K562 (cell line): ENCODE measurements at regions not wholly inside any gene's neighbourhood (a gene's known extent, or its start where the extent isn't known, plus 50 kb on each side); places are given as distances from the start of the nearest gene placed in this dataset.

ENCODE experiments used
- ATAC-seq: fragments of 200-7000 bp; cut with Tn5 transposase; 3 replicates; pipeline ENCODE4 v1.9.1; 2020; ENCODE audit warnings: moderate library complexity
- BruUV-seq: library from RNA; stranded (reverse); fragments of 400-500 nt; replicated peaks from 2 replicates; lab custom pipeline; 2021; lab: Mats Ljungman, UMichigan
- CTCF ChIA-PET: fragments of 300-600 bp; formaldehyde crosslinking; extraction: SDS; loops from one replicate; lab custom pipeline; 2021; ENCODE audit warnings: low intra/inter-chr PET ratio; lab: Yijun Ruan, JAX
- POLR2A ChIA-PET: fragments of 300-600, 350-650 bp; sonication (Branson Sonifier 250); formaldehyde crosslinking; extraction: SDS; loops from one replicate; lab custom pipeline; 2021; ENCODE audit warnings: antibody characterized with exemption, inconsistent platforms; lab: Yijun Ruan, JAX
- DNase-seq, 4 experiments: peaks; one replicate each; pipeline versions ENCODE4 v3.0.0 to v3.0.0-alpha.2; 2011 to 2018; ENCODE audit warnings: low spot score in 3 of 4, mixed read lengths in 3 of 4; ENCODE audit errors: extremely low read depth in 1 of 4
- FAIRE-seq: peaks from 2 replicates; lab custom pipeline; 2011; peaks lifted over from hg19 to GRCh38; lab: Jason Lieb, UNC
- H2AFZ ChIP-seq: 2 replicates; pipeline ENCODE4 v1.6.0; 2011; ENCODE audit warnings: low read depth, low read length, control low read depth, inconsistent platforms
- H3K27ac ChIP-seq: fragments of 200-600 bp; 3 replicates; pipeline ENCODE4 v1.8.0; 2011; ENCODE audit warnings: low read depth, mild to moderate bottlenecking, control low read depth, inconsistent platforms, low read length, moderate library complexity, mixed read lengths; ENCODE audit errors: extremely low read depth
- H3K27me3 ChIP-seq, 2 experiments: fragments of 300-600 bp in 1 of 2; 2 replicates in 1 of 2; 3 replicates in 1 of 2; pipeline versions ENCODE4 v1.6.0 to v1.8.0; 2011; ENCODE audit warnings: inconsistent platforms in 2 of 2, low read length in 2 of 2, mild to moderate bottlenecking in 1 of 2, mixed read lengths in 1 of 2, moderate library complexity in 1 of 2; ENCODE audit not compliant: control insufficient read depth in 2 of 2, insufficient read depth in 2 of 2
- H3K36me3 ChIP-seq: fragments of 300-600 bp; 3 replicates; pipeline ENCODE4 v1.8.0; 2011; ENCODE audit warnings: mild to moderate bottlenecking, low read length, inconsistent platforms; ENCODE audit not compliant: control insufficient read depth, insufficient read depth
- H3K4me1 ChIP-seq, 2 experiments: fragments of 200-600 bp in 1 of 2; replicated peaks in 1 of 2; 2 replicates in 1 of 2; 3 replicates in 1 of 2; pipeline versions ENCODE4 v1.5.1 to v1.8.0; 2011; ENCODE audit warnings: inconsistent platforms in 2 of 2, low read length in 2 of 2, mild to moderate bottlenecking in 1 of 2, mixed read lengths in 1 of 2, moderate library complexity in 1 of 2; ENCODE audit not compliant: control insufficient read depth in 2 of 2, insufficient read depth in 2 of 2
- H3K4me2 ChIP-seq: 2 replicates; pipeline ENCODE4 v1.6.1; 2011; ENCODE audit warnings: low read length, control low read depth, inconsistent platforms, mixed read lengths; ENCODE audit not compliant: insufficient read depth
- H3K4me3 ChIP-seq: fragments of 200-600 bp; sonication (generic), shearing (Covaris generic); 2 replicates; pipeline ENCODE4 v1.5.1; 2016; ENCODE audit warnings: control low read depth, inconsistent platforms
- H3K79me2 ChIP-seq: fragments of 200-600 bp; 3 replicates; pipeline ENCODE4 v1.8.0; 2011; ENCODE audit warnings: low read length, inconsistent platforms; ENCODE audit not compliant: control insufficient read depth, insufficient read depth
- H3K9ac ChIP-seq, 2 experiments: 2 replicates each; pipeline versions ENCODE4 v1.6.0 to v1.6.1; 2011; ENCODE audit warnings: low read depth in 2 of 2, low read length in 2 of 2, control low read depth in 1 of 2, inconsistent platforms in 1 of 2, mild to moderate bottlenecking in 1 of 2, mixed read lengths in 1 of 2; ENCODE audit not compliant: insufficient read depth in 1 of 2
- H3K9me1 ChIP-seq: one replicate; pipeline ENCODE4 v1.6.0; 2011; ENCODE audit warnings: inconsistent platforms, mild to moderate bottlenecking, low read length, moderate library complexity; ENCODE audit not compliant: control insufficient read depth, insufficient read depth
- H3K9me3 ChIP-seq: replicated peaks from 2 replicates; pipeline ENCODE4 v1.5.1; 2011; ENCODE audit warnings: low read depth, low read length, inconsistent platforms; ENCODE audit not compliant: control insufficient read depth, insufficient read depth
- H4K20me1 ChIP-seq: replicated peaks from 2 replicates; pipeline ENCODE4 v1.6.1; 2011; ENCODE audit warnings: low read length, inconsistent platforms, mixed read lengths; ENCODE audit not compliant: control insufficient read depth, insufficient read depth
- AFF1 ChIP-seq, 2 experiments: fragments of 450-650 bp; IDR thresholded peaks; 2 replicates each; pipeline ENCODE4 v1.6.1; 2018; ENCODE audit warnings: mild to moderate bottlenecking in 2 of 2, low read depth in 1 of 2; ENCODE audit not compliant: partially characterized antibody in 2 of 2
- CAMTA2 ChIP-seq: fragments of 250-450 bp; sonication (Bioruptor Pico); conservative IDR thresholded peaks from 2 replicates; pipeline ENCODE4 v1.5.1; 2022
- HIVEP1 ChIP-seq: fragments of 250-450 bp; sonication (Bioruptor Pico); IDR thresholded peaks from 2 replicates; pipeline ENCODE4 v1.4.0; 2020; ENCODE audit warnings: mild to moderate bottlenecking
- IRF1 ChIP-seq: sonication (generic); formaldehyde crosslinking; IDR thresholded peaks from 2 replicates; pipeline ENCODE4 v1.8.0; 2022; ENCODE audit warnings: missing genetic modification reagents, mild to moderate bottlenecking, borderline replicate concordance
- MEF2A ChIP-seq: IDR thresholded peaks from 2 replicates; pipeline ENCODE4 v1.6.1; 2011; ENCODE audit warnings: low read depth, mild to moderate bottlenecking, low read length, moderate library complexity; ENCODE audit not compliant: control insufficient read depth
- RFX1 ChIP-seq: fragments of 450-650 bp; IDR thresholded peaks from 2 replicates; pipeline ENCODE4 v1.6.1; 2016; ENCODE audit warnings: mild to moderate bottlenecking, moderate library complexity
- ZNF584 ChIP-seq: fragments of 200-800 bp; sonication (Bioruptor generic); IDR thresholded peaks from 2 replicates; pipeline ENCODE4 v1.6.1; 2016; ENCODE audit warnings: low read depth, mild to moderate bottlenecking, missing genetic modification characterization, missing compliant biosample characterization
- ZNF766 ChIP-seq: fragments of 200-800 bp; sonication (Bioruptor generic); conservative IDR thresholded peaks from 2 replicates; pipeline ENCODE4 v1.6.1; 2016; ENCODE audit warnings: missing genetic modification characterization, missing compliant biosample characterization
- WGBS: fragments of 100-300 bp; shearing (Covaris generic); methylation state at CpG from one replicate; pipeline ENCODE4 v1.1.6; 2016; ENCODE audit warnings: low coverage, mixed read lengths; ENCODE audit not compliant: insufficient coverage; ENCODE audit errors: missing lambda C conversion rate; 5-methylcytosine and 5-hydroxymethylcytosine counted together
- in situ Hi-C: fragments of 300-500 bp; cut with MboI; formaldehyde crosslinking; loops from 4 replicates; pipeline ENCODE4 v1.15.0; 2018; ENCODE audit warnings: inconsistent platforms, mixed read lengths
- intact Hi-C: fragments of 100-400 bp; cut with micrococcal nuclease; formaldehyde crosslinking; loops from 2 replicates; pipeline ENCODE4 v1.14.2; 2022
- TF ChIP-seq, protein P1 (sequence below): sonication (generic); formaldehyde crosslinking; IDR thresholded peaks from 2 replicates; pipeline ENCODE4 v1.8.1; 2023; ENCODE audit warnings: mild to moderate bottlenecking, missing genetic modification reagents
- TF ChIP-seq, protein P2 (sequence below): fragments of 250-450 bp; sonication (Bioruptor Pico); IDR thresholded peaks from 2 replicates; pipeline ENCODE4 v1.4.0; 2020; ENCODE audit warnings: mild to moderate bottlenecking, moderate library complexity
- TF ChIP-seq, protein P3 (sequence below): fragments of 250-450 bp; sonication (Bioruptor Pico); IDR thresholded peaks from 2 replicates; pipeline ENCODE4 v1.8.0; 2022; ENCODE audit warnings: moderate library complexity, mild to moderate bottlenecking, inconsistent platforms

DNA sequence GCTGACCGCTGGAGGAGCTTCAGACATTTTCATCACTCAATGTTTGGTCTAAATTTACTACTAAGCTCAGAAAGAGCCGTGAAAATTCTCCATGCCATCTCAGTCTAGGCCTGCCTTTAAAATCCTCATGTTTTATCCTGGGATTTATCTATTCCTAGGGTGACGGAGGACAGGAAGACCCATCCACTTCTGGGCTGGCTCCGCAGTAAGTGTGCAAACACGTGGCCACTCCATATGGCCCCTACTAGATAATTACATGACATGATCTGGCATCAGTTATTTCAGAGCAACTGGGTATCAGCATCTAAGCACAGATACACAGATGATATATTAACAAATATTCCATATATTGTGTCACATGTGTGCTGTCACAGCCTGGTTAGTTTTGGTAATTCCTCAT, 77.8 kb upstream of the HS3ST4 start (continued):
- TF ChIP-seq CAMTA2 (CRISPR knock-in tag): no peak
- TF ChIP-seq ZNF766 (CRISPR knock-in tag): no peak
- TF ChIP-seq, protein P1, sequence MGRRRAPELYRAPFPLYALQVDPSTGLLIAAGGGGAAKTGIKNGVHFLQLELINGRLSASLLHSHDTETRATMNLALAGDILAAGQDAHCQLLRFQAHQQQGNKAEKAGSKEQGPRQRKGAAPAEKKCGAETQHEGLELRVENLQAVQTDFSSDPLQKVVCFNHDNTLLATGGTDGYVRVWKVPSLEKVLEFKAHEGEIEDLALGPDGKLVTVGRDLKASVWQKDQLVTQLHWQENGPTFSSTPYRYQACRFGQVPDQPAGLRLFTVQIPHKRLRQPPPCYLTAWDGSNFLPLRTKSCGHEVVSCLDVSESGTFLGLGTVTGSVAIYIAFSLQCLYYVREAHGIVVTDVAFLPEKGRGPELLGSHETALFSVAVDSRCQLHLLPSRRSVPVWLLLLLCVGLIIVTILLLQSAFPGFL (CRISPR knock-in tag): no peak

- H2AFZ ChIP-seq: peak overlapping the region; percentile 55; the same call in 1 of the 2 replicates
- in situ Hi-C loops: no loop called here
- peak in 2 of 4 experiments; percentile 11 to 12 for DNase-seq
- H3K27ac ChIP-seq: no peak overlapping the region
- POLR2A ChIA-PET: interaction anchor here (1.0 kb wide), 1 partner anchor 9 kb away, joined by 3 read pairs; no protein-coding TSS in a partner anchor
- no peaks in the 10 kb centered on the region for H3K9me3 ChIP-seq
- H3K27me3 ChIP-seq: no peaks in the 10 kb centered on the region; a peak in 1 of 5 replicates
- no peaks in the 10 kb centered on the region for H3K79me2 ChIP-seq
- H3K4me2 ChIP-seq: no peak overlapping the region; the same call in 1 of the 2 replicates
- FAIRE-seq: peak; percentile 11
- H3K36me3 ChIP-seq: no peaks in the 10 kb centered on the region
- CTCF ChIA-PET: no interaction called here
- intact Hi-C loops: no loop called here
- 0 out of 5 replicates have a peak, but pooled peaks cover 0 to 4% of the 10 kb centered on the region in 2 experiments for H3K4me1 ChIP-seq
- H3K9ac ChIP-seq: no peak overlapping the region
- ATAC-seq: peak; percentile 65
- H3K9me1 ChIP-seq: no peaks in the 10 kb centered on the region
- no peaks in the 10 kb centered on the region for H4K20me1 ChIP-seq
- BruUV-seq: no TSS peak
- WGBS: 6% methylated on average over 9 of the region's 9 CpGs
- H3K4me3 ChIP-seq: no peak overlapping the region
- TF ChIP-seq MEF2A (no peak), IRF1 (CRISPR knock-in tag) (no peak), RFX1 (no peak), HIVEP1 (no peak), AFF1 (IDR thresholded peaks at IDR 0.05; ENCODE audit: low read depth in 1 of 2, partially characterized antibody in 2 of 2) (no peak), ZNF584 (CRISPR knock-in tag) (no peak)
- TF ChIP-seq, protein P2, sequence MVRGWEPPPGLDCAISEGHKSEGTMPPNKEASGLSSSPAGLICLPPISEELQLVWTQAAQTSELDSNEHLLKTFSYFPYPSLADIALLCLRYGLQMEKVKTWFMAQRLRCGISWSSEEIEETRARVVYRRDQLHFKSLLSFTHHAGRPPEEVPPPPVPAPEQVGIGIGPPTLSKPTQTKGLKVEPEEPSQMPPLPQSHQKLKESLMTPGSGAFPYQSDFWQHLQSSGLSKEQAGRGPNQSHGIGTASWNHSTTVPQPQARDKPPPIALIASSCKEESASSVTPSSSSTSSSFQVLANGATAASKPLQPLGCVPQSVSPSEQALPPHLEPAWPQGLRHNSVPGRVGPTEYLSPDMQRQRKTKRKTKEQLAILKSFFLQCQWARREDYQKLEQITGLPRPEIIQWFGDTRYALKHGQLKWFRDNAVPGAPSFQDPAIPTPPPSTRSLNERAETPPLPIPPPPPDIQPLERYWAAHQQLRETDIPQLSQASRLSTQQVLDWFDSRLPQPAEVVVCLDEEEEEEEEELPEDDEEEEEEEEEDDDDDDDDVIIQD: no peak
- TF ChIP-seq, protein P3, sequence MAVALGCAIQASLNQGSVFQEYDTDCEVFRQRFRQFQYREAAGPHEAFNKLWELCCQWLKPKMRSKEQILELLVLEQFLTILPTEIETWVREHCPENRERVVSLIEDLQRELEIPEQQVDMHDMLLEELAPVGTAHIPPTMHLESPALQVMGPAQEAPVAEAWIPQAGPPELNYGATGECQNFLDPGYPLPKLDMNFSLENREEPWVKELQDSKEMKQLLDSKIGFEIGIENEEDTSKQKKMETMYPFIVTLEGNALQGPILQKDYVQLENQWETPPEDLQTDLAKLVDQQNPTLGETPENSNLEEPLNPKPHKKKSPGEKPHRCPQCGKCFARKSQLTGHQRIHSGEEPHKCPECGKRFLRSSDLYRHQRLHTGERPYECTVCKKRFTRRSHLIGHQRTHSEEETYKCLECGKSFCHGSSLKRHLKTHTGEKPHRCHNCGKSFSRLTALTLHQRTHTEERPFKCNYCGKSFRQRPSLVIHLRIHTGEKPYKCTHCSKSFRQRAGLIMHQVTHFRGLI (CRISPR knock-in tag): no peak
Observed at GRCh38 chr16:25608002-25608401, 83.8 kb upstream of the HS3ST4 start.
